HFF-Myc (cell line): ENCODE measurements at regions not wholly inside any gene's neighbourhood (a gene's known extent, or its start where the extent isn't known, plus 50 kb on each side); places are given as distances from the start of the nearest gene placed in this dataset.

ENCODE experiments used
- DNase-seq: peaks from one replicate; pipeline ENCODE4 v3.0.0-alpha.2; 2011; ENCODE audit warnings: low read depth; ENCODE audit errors: extremely low read depth
- H3K4me3 ChIP-seq: replicated peaks from 2 replicates; pipeline ENCODE4 v1.5.1; 2011; ENCODE audit warnings: low read depth, mild to moderate bottlenecking, control low read depth, low read length
- CTCF ChIP-seq: IDR thresholded peaks from 2 replicates; pipeline ENCODE4 v1.5.1; 2012; ENCODE audit warnings: mild to moderate bottlenecking, low read depth, low read length, control low read depth; ENCODE audit errors: missing control alignments

DNA sequence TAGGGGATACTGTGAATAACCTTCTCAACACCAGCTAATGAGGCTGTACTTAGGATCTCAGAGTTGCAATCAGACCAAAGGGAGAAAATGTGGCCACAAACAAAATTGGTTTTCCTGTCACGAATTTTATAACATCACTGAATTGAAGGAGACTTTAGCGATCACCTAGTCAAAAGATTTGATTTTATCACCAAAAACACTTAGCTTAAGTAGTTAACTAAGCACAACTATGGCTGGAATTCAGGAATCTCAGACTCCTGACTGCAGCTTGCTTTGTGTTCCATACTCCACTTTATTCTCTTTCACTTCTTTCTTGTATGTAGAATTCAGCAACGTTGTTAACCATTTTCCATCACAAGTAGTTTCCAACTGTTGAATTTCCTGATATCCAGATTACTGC, 152.0 kb downstream of the SLC16A9 start:
- DNase-seq: no peak
- no peak for TF ChIP-seq CTCF
- H3K4me3 ChIP-seq: no peak overlapping the region

DNA sequence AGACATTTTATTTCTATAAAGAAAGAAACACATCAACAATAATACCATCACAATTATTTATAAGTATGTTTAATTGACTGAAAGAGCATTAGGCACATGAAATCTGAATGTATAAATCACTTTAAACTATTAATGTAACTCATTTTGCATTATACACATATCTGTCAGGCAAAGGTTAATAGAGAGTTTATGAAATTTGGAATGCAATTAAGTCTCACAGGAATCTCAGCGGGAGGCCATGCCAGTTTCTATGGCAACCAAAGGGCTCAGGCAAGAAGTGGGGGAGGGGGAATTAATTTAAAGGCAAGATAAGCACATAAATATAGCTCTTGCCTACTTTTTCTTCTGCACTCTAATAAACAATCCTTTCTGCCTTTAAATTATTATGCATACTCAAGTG, 152.6 kb downstream of the SLC16A9 start:
- DNase-seq: no peak
- H3K4me3 ChIP-seq: no peak overlapping the region
- no peak for TF ChIP-seq CTCF

DNA sequence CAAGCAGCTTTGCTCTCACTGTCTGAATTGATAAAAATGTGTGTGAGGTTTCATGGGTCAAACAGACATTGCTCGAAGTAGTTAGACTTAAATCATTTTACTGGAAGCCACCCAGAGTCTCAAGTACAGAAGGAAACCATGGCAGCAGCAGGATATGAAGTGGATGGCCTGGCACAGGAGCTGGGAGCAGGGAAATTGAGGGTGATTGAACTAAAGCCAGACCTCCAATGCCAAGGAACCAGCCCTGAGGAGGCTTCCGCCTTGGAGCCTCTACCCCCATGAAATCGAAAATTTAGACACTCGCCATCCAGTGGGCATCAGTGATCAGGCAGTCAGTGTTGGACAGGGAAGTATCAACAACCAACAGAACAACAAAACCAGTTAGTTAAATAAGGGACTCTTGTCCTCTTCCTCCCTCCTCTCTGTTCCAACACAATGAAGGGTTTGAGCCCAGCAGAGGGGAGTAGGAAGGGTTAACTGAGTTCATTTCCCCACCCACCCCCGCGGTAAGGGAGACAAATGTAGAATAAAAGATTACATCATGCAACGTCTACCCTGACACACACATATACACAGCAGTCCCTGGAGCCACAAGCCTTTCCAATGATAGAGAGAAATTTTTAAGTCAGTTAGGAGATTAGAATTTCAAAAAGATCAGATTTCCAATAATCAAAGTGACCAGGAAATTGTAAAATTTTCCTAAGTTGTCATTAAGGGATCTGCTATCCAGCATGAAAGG, 156.3 kb downstream of the SLC16A9 start:
- no peak overlapping the region for H3K4me3 ChIP-seq
- TF ChIP-seq CTCF: no peak
- no peak for DNase-seq

DNA sequence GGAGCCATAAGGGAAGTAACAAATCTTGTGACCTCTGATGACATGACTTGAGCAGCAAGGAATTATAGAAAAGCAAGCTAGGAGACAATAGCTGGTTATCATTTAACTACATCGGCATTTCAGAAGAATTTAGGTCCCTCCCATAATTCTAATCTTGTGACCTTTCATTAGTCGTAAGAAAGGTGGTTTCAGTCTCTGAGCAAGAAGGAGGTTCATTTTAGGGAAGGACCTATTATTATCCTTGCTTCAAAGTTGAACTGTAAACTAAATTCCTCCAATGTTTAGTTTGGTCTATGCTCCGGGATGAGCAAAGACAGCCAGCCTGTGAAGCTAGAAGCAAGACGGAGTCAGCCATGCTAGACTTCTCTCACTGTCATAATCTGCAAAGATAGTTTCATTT, 159.6 kb downstream of the SLC16A9 start:
- DNase-seq: no peak
- no peak overlapping the region for H3K4me3 ChIP-seq
- no peak for TF ChIP-seq CTCF

- DNase-seq: no peak
- TF ChIP-seq CTCF: no peak
- H3K4me3 ChIP-seq: no peak overlapping the region
Observed at GRCh38 chr10:59538623-59539022, 171.0 kb downstream of the SLC16A9 start.

GRCh38 chr10:59537501-59537900, 172.1 kb downstream of the SLC16A9 start:
- H3K4me3 ChIP-seq: no peak overlapping the region
- TF ChIP-seq CTCF: no peak
- no peak for DNase-seq
